GM18511 (cell line): ENCODE measurements at regions not wholly inside any gene's neighbourhood (a gene's known extent, or its start where the extent isn't known, plus 50 kb on each side); places are given as distances from the start of the nearest gene placed in this dataset.
"Not testable (repeated sequence)": the region's sequence is repeated elsewhere in the genome, so short reads cannot be mapped to it uniquely, and the experiment has no call there.

Experiments
- ATAC-seq: cut with Tn5 transposase; IDR thresholded peaks from one replicate; pipeline ENCODE4 v1.9.1; 2021; ENCODE audit warnings: mild to moderate bottlenecking, moderate library complexity; ENCODE audit not compliant: unreplicated experiment

GRCh38 chr12:90710711-90711110 lies 244.3 kb downstream of the CCER1 start:
- no peak for ATAC-seq

GRCh38 chr12:90706036-90706435 lies 248.9 kb downstream of the CCER1 start:
- no peak for ATAC-seq

GRCh38 chr12:90695415-90695814 lies 259.6 kb downstream of the CCER1 start:
- no peak for ATAC-seq

GRCh38 chr12:90690120-90690519 lies 264.9 kb downstream of the CCER1 start:
- ATAC-seq: no peak

GRCh38 chr12:90687682-90688081 lies 267.3 kb downstream of the CCER1 start:
- ATAC-seq: not testable (repeated sequence)

- no peak for ATAC-seq
These were observed 271.1 kb downstream of the CCER1 start for GRCh38 chr12:90683871-90684270.

- no peak for ATAC-seq
These were observed 272.6 kb downstream of the CCER1 start for GRCh38 chr12:90682398-90682797.

GRCh38 chr12:90679674-90680073 lies 275.3 kb downstream of the CCER1 start:
- no peak for ATAC-seq

GRCh38 chr12:90677552-90677951 lies 277.4 kb downstream of the CCER1 start:
- ATAC-seq: no peak

GRCh38 chr12:90677055-90677454 lies 277.9 kb downstream of the CCER1 start:
- no peak for ATAC-seq

- no peak for ATAC-seq
These were observed 279.9 kb downstream of the CCER1 start for GRCh38 chr12:90675106-90675505.

GRCh38 chr12:90672081-90672480 lies 282.9 kb downstream of the CCER1 start:
- no peak for ATAC-seq

GRCh38 chr12:90663949-90664348 lies 291.0 kb downstream of the CCER1 start:
- ATAC-seq: not testable (repeated sequence)

GRCh38 chr12:90659060-90659459 lies 295.9 kb downstream of the CCER1 start:
- no peak for ATAC-seq

GRCh38 chr12:90653040-90653439 lies 301.9 kb downstream of the CCER1 start:
- no peak for ATAC-seq

- no peak for ATAC-seq
These were observed 302.7 kb downstream of the CCER1 start for GRCh38 chr12:90652280-90652679.

GRCh38 chr12:90645181-90645580 lies 309.8 kb downstream of the CCER1 start:
- no peak for ATAC-seq

- ATAC-seq: no peak
These were observed 323.3 kb downstream of the CCER1 start for GRCh38 chr12:90631591-90632212.

GRCh38 chr12:90630006-90630405 lies 325.0 kb downstream of the CCER1 start:
- ATAC-seq: no peak

GRCh38 chr12:90628213-90628612 lies 326.8 kb downstream of the CCER1 start:
- ATAC-seq: no peak

GRCh38 chr12:90627180-90627896 lies 327.6 kb downstream of the CCER1 start:
- ATAC-seq: no peak

- ATAC-seq: no peak
These were observed 332.5 kb downstream of the CCER1 start for GRCh38 chr12:90622431-90622830.

- ATAC-seq: no peak
These were observed 333.0 kb downstream of the CCER1 start for GRCh38 chr12:90621927-90622326.
